Limb (tissue), 2 donors: ENCODE measurements at regions not wholly inside any gene's neighbourhood (a gene's known extent, or its start where the extent isn't known, plus 50 kb on each side); places are given as distances from the start of the nearest gene placed in this dataset.
"Not testable (repeated sequence)": the region's sequence is repeated elsewhere in the genome, so short reads cannot be mapped to it uniquely, and the experiment has no call there.

Experiments
- DNase-seq, 2 donors: peaks; one replicate each; pipeline ENCODE4 v3.0.0-alpha.2; 2016; ENCODE audit errors: extremely low spot score in 2 of 2

GRCh38 chr1:114270282-114270681 is 116.6 kb upstream of the SYT6 start:
- no peak for DNase-seq

- no peak for DNase-seq
Observed at GRCh38 chr1:114269539-114269938, 115.9 kb upstream of the SYT6 start.

DNA sequence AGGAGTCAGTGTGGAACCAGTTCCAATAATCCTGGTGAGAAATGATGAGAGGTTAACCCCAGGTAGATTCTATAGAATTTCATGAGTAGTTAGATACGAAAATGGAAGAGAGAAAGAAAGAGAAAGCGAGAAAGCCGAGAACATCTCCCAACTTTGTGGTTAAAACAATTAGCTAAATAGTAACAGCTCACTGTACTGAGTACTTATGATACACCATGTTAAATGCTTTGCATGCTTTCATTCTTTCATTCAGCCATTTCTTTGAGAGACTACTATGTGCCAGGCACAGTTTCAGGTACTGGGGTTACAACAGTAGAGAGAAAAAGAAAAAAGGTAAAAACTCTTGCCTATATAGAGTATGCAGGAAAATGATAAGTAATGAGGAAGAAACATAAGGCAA is 109.7 kb upstream of the SYT6 start:
- no peak for DNase-seq

GRCh38 chr1:114262337-114262736 is 108.7 kb upstream of the SYT6 start:
- no peak for DNase-seq

GRCh38 chr1:114260805-114261484 is 107.3 kb upstream of the SYT6 start:
- no peak for DNase-seq

DNA sequence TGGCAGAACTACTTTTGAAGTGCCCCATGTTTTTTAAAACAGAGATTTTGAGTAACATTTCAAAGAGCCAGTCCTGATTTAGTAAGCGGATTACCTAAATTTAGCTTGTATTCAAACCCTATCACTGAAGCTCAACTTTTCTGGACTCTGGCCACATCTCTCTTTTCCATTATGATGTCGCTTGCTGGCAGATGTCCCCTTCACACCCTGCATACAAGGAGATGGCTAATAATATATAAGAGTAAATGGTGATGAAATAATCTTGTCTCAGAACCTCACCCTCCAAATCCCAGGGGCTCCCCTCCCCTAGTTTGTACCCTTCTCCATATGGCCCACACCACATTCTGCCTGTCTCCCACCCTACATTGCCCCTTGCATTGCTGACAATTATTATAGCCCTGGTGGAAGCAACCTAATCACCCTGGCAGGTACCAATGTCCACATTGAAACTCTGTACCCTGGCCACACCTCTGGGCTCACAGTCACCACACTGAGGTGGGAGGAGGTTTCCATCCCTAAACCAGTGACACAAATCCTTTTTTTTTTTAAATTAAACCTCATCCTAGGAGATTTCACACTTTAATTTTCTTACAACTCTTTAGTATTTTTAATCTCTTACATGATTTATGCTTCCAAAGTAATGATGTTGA is 106.0 kb upstream of the SYT6 start:
- no peak for DNase-seq

- DNase-seq = no peak
Observed at GRCh38 chr1:114258633-114259032, 105.0 kb upstream of the SYT6 start.

- no peak for DNase-seq
Observed at GRCh38 chr1:114258074-114258473, 104.4 kb upstream of the SYT6 start.

DNA sequence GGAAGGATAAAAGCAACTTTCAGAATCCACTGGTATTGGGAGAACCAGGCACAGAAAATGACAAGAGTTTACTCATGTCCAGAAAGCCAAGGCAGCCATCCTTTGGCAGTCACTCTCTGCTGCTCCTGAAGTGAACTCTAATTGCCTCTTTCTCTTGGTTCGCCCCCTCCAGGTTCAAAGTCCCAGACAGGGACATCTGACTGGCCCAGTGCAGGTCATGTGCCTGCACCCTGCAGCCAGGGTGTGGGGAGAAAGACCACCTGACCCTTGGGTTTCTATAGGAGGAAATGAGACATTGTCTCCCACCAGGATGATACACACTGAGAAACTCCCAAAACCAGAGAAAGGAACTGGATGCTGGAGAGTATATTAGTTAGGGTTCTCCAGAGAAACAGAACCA is 103.9 kb upstream of the SYT6 start:
- DNase-seq = no peak

DNA sequence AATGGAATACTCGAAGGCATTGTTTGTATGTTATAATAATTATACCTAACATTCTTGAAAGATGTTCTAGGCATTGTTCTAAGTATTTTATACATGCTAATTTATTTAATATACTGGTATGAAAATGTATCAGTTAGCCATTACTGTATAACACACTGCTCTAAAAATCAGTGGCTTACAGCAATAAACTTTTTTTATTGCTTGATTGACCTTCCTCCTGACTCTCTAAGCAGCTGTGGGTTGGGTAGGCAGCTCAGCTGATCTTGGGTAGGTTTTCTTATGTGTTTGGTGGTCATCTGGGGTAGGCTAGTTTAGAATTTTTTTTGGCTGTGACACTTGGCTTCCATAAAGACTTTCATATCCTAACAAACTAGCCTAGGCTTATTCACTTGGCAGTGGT is 100.2 kb upstream of the SYT6 start:
- DNase-seq = no peak

DNA sequence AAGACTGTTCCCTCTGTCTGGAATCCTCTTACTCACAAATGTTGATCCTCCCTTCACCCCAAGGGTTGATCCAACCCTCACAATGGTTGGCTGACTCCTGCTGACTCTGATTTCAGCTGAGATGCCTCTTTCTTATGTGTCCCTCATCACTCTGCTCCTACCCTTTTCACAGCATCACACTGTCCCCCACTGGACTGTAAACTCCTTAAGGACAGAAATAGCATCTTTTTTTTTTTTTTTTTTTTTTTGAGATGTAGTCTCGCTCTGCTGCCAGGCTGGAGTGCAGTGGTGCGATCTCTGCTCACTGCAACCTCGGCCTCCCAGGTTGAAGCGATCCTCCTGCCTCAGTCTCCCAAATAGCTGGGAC is 97.9 kb upstream of the SYT6 start:
- DNase-seq = no peak

DNA sequence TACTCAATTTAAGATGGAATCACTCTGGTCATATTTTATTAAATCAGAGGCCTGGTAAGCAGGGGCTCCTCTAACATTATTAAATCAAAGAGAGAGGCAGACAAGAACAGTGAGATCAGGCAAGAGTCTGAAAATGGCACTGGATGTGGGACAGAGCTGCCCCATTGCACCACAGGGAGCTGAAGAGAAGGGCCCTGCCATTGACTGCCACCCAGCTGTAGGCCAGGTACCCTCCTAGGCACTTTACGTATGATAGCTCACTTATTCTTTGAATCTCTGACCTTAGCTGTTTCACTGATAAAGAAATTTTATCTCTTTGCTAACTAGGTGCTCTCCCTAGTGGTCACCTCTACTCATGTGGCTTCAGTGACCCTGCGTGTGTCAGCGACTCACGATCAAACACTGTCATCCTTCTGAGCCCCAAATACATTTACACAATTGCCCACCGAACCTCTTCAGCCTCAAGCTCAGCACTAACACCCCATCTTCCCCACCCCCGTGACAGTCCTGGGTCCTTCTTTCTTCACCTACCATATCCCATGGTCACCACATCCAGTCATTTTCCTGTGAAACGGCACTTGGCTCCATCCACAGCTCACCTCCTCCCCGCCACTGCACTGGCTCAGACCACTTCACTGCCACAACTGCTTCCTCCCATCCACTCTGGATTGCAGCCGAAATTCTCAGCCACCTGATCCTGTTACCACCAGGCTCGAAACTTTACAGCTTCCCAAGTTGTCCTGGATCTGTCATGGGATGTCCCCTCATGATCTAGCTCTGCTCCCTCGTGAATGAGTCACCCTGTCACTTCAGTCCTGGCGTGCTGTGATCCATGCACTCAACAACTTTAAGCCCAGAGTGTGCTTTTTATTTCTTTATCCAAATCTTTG is 97.3 kb upstream of the SYT6 start:
- no peak for DNase-seq

DNA sequence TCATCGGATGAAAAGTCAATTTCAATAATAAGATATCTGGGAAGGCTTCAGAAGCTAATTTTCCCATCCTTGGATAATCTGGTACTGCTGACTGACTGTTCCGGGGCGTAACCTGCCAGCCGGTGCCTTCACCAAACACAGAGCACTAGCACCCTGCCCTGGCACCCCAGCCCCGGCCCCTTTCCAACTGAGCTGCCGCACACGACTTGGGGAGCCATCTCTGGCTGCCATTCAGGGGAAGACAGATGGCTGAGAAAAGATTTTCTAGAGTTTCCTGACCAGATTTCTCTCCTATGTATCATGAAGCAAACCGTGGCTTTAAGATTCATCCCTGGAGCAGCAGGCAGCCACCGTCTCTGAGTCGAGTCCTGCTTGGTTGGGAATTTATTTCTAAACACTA is 96.0 kb upstream of the SYT6 start:
- no peak for DNase-seq

DNA sequence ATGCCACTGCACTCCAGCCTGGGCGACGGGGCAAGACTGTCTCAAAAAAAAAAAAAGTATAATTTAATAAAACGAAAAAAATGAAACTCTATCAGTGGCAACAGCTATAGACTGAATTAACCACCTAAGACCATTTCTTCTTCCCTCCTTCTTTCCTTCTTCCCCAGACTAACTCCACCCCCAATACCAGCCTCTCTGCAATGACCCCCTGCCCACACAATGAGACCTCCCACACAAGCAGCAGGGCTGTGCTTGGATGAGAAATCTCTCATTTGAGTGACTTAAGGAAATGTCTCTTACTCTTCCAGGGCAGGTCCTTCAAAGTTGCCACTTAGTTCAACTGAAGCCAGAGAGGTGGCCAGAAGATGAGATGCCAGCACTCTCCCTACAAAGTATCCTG is 94.5 kb upstream of the SYT6 start:
- no peak for DNase-seq

- DNase-seq = not testable (repeated sequence)
Observed at GRCh38 chr1:114242531-114243210, 89.0 kb upstream of the SYT6 start.

DNA sequence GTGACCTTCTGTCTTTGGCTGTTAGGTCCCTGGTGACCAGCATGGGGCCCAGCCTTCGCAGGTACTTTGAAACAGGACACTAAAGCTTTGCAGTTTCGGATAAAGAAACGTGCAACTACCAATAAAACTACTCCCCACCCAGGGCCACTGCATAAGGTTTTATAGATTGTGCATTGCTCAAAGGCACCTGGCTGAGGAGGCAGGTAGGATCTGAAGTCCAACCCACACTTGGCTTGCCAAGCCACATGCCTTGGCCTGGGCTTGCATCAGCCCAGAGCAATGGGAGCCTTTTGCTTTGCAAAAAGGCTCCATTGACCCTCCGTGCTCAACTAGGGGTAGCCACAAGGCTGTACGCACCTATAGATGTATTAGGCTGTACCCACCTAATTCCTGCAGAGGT is 84.4 kb upstream of the SYT6 start:
- no peak for DNase-seq

GRCh38 chr1:114236517-114236916 is 82.8 kb upstream of the SYT6 start:
- DNase-seq = no peak

DNA sequence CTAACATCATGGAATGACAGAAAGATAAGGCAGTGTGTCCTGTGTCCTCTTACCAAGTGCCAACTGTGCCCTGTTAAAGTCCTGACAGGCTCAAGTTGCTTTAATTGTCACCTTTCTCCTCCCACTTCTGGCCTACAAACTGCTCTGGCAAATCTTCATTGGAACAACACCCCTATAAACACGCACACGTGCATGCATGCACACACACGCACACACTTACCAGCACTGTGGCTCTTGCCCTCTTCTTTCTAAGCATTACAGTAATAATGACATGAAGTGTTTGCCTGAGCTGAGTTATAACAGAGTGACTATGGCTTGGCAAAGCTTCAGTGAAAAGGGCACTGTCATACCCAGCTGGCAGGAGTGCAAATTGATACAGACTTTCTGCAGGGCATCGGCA is 82.3 kb upstream of the SYT6 start:
- no peak for DNase-seq

DNA sequence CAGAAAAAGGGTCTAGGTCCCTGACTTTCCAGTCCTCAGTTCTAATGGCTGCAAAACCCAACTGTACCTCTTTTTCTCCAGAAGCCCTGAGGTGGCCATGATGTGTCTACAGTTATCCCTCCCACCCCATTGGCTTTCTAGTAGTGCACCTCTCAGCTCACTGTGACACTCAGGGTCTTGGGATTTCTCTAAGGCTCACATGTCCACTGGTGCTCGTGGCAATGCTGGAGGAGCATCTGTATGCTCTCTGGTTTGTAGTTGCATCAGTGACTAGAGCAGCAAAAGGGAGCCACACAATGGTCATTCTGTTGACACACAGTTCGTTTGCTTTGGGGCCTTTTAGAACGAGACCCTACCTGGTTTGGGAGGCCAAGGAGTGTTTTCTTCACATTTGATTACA is 81.6 kb upstream of the SYT6 start:
- no peak for DNase-seq

- no peak for DNase-seq
Observed at GRCh38 chr1:114234408-114235124, 80.9 kb upstream of the SYT6 start.

DNA sequence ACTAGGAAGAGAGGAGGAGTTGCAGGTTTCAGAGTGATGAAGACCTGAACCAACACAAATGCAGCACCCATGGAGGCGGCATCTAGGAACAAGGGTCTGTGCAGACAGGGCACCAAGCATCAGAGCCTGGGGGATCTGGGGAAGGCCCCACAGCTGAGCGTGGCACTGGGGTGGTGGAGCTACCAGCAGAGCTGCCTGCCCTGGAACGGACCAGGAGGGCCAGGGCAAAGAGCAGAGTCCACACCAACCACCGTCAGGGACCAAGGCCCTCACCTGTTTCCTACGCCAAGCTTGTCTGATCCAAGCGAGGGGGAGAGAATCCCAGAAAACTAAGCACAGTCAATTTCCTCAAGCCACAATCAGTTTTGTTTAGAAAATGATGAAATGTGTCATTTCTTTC is 79.0 kb upstream of the SYT6 start:
- DNase-seq = no peak
